ENCODE measurements at regions not wholly inside any gene's neighbourhood (a gene's known extent, or its start where the extent isn't known, plus 50 kb on each side); places are given as distances from the start of the nearest gene placed in this dataset.
"Not testable (repeated sequence)": the region's sequence is repeated elsewhere in the genome, so short reads cannot be mapped to it uniquely, and the experiment has no call there.

- H3K9me3 ChIP-seq (ENCODE audit: control insufficient read depth in 4 of 4, low read length in 3 of 4), result no peaks in the 10 kb centered on the region
- no peak overlapping the region for H3K27ac ChIP-seq (ENCODE audit: low read depth in 1 of 2, low read length in 2 of 2)
- H3K4me3 ChIP-seq (ENCODE audit: low read depth in 1 of 3, low read length in 3 of 3), result no peak overlapping the region
- no peaks in the 10 kb centered on the region for H3K4me1 ChIP-seq (ENCODE audit: control insufficient read depth in 4 of 4, insufficient read depth in 4 of 4, low read length in 3 of 4)
- WGBS, result 82% methylated on average over 2 of the region's 2 CpGs
- H3K9ac ChIP-seq (ENCODE audit: low read depth in 1 of 2, low read length in 2 of 2), result no peak overlapping the region
- H3K27me3 ChIP-seq (ENCODE audit: control insufficient read depth in 4 of 4, insufficient read depth in 4 of 4, low read length in 3 of 4), result no peaks in the 10 kb centered on the region
- no peak for TF ChIP-seq NR2F2 (IDR thresholded peaks at IDR 0.05)
- no peak for TF ChIP-seq HNF4G (IDR thresholded peaks at IDR 0.05)
- no peak for TF ChIP-seq GABPA (IDR thresholded peaks at IDR 0.05 in 1 of 2, conservative IDR thresholded peaks at IDR 0.05 in 1 of 2)
- TF ChIP-seq RXRA (IDR thresholded peaks at IDR 0.05), result no peak
- no peak for TF ChIP-seq RAD21 (IDR thresholded peaks at IDR 0.05)
- no peaks in the 10 kb centered on the region for H3K36me3 ChIP-seq (ENCODE audit: control insufficient read depth in 4 of 4, insufficient read depth in 3 of 4, low read depth in 1 of 4, low read length in 3 of 4)
- DNase-seq (ENCODE audit: low spot score), result no peak
Measured at GRCh38 chr11:116326146-116326545, 446.6 kb downstream of the BUD13 start.

DNA sequence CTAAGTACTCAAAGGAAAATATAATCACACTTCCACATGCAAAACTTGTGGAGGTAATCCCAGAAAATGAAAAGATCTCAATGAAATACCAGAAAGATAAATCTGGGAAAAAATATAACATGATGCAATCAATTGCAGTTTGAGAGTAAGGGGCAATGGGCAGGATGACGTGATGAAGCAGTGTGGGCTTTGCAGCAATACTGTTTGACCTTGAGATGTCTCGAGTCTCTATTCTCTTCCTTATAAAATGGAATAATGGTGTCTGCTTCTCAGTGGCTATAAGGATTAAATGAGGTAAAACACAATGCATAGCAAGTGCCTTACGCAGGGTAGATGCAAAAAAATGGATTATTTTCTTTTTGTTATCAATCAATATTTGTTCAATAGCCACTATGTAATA, 447.5 kb downstream of the BUD13 start:
- H3K36me3 ChIP-seq (ENCODE audit: control insufficient read depth in 4 of 4, insufficient read depth in 3 of 4, low read depth in 1 of 4, low read length in 3 of 4), result no peaks in the 10 kb centered on the region
- DNase-seq (ENCODE audit: low spot score), result no peak
- H3K4me1 ChIP-seq (ENCODE audit: control insufficient read depth in 4 of 4, insufficient read depth in 4 of 4, low read length in 3 of 4), result no peaks in the 10 kb centered on the region
- H3K9me3 ChIP-seq (ENCODE audit: control insufficient read depth in 4 of 4, low read length in 3 of 4), result no peaks in the 10 kb centered on the region
- no peak overlapping the region for H3K27ac ChIP-seq (ENCODE audit: low read depth in 1 of 2, low read length in 2 of 2)
- H3K4me3 ChIP-seq (ENCODE audit: low read depth in 1 of 3, low read length in 3 of 3), result no peak overlapping the region
- no peaks in the 10 kb centered on the region for H3K27me3 ChIP-seq (ENCODE audit: control insufficient read depth in 4 of 4, insufficient read depth in 4 of 4, low read length in 3 of 4)
- TF ChIP-seq RXRA (IDR thresholded peaks at IDR 0.05), result no peak
- TF ChIP-seq ZBTB33 (IDR thresholded peaks at IDR 0.05), result no peak
- no peak for TF ChIP-seq FOXA2 (IDR thresholded peaks at IDR 0.05)
- TF ChIP-seq JUND (IDR thresholded peaks at IDR 0.05), result no peak
- no peak for TF ChIP-seq YY1 (IDR thresholded peaks at IDR 0.05)
- no peak for TF ChIP-seq NR2F2 (IDR thresholded peaks at IDR 0.05)
- TF ChIP-seq, protein P1, sequence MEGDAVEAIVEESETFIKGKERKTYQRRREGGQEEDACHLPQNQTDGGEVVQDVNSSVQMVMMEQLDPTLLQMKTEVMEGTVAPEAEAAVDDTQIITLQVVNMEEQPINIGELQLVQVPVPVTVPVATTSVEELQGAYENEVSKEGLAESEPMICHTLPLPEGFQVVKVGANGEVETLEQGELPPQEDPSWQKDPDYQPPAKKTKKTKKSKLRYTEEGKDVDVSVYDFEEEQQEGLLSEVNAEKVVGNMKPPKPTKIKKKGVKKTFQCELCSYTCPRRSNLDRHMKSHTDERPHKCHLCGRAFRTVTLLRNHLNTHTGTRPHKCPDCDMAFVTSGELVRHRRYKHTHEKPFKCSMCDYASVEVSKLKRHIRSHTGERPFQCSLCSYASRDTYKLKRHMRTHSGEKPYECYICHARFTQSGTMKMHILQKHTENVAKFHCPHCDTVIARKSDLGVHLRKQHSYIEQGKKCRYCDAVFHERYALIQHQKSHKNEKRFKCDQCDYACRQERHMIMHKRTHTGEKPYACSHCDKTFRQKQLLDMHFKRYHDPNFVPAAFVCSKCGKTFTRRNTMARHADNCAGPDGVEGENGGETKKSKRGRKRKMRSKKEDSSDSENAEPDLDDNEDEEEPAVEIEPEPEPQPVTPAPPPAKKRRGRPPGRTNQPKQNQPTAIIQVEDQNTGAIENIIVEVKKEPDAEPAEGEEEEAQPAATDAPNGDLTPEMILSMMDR (IDR thresholded peaks at IDR 0.05; ENCODE audit: low read depth, low read length, missing input control), result no peak
- no peak for TF ChIP-seq HNF4G (IDR thresholded peaks at IDR 0.05)
- TF ChIP-seq, protein P2, sequence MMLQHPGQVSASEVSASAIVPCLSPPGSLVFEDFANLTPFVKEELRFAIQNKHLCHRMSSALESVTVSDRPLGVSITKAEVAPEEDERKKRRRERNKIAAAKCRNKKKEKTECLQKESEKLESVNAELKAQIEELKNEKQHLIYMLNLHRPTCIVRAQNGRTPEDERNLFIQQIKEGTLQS (IDR thresholded peaks at IDR 0.05), result no peak
- H3K9ac ChIP-seq (ENCODE audit: low read depth in 1 of 2, low read length in 2 of 2), result no peak overlapping the region
- 75% methylated on average over 3 of the region's 3 CpGs for WGBS

GRCh38 chr11:116324077-116324476, 448.7 kb downstream of the BUD13 start:
- H3K4me3 ChIP-seq (ENCODE audit: low read depth in 1 of 3, low read length in 3 of 3); H3K9me3 ChIP-seq (ENCODE audit: control insufficient read depth in 4 of 4, low read length in 3 of 4); H3K9ac ChIP-seq (ENCODE audit: low read depth in 1 of 2, low read length in 2 of 2); H3K4me1 ChIP-seq (ENCODE audit: control insufficient read depth in 4 of 4, insufficient read depth in 4 of 4, low read length in 3 of 4); H3K27ac ChIP-seq (ENCODE audit: low read depth in 1 of 2, low read length in 2 of 2); H3K27me3 ChIP-seq (ENCODE audit: control insufficient read depth in 4 of 4, insufficient read depth in 4 of 4, low read length in 3 of 4); DNase-seq (ENCODE audit: low spot score); H3K36me3 ChIP-seq (ENCODE audit: control insufficient read depth in 4 of 4, insufficient read depth in 3 of 4, low read depth in 1 of 4, low read length in 3 of 4): not testable (repeated sequence)
- 95% methylated on average over 6 of the region's 6 CpGs for WGBS
